ENCODE measurements at regions not wholly inside any gene's neighbourhood (a gene's known extent, or its start where the extent isn't known, plus 50 kb on each side); places are given as distances from the start of the nearest gene placed in this dataset.

- no peak overlapping the region for H3K4me3 ChIP-seq (ENCODE audit: low read depth in 1 of 2, low read length in 2 of 2)
- H3K9me3 ChIP-seq (ENCODE audit: control insufficient read depth in 1 of 2, low read length in 2 of 2): no peaks in the 10 kb centered on the region
- H3K36me3 ChIP-seq (ENCODE audit: control insufficient read depth in 1 of 2, insufficient read depth in 2 of 2, low read length in 2 of 2): no peaks in the 10 kb centered on the region
- no peak overlapping the region for H3K27ac ChIP-seq (ENCODE audit: low read length)
- no peaks in the 10 kb centered on the region for H3K27me3 ChIP-seq (ENCODE audit: low read depth, low read length)
- no peaks in the 10 kb centered on the region for H3K4me1 ChIP-seq (ENCODE audit: control insufficient read depth in 1 of 2, insufficient read depth in 2 of 2, low read length in 2 of 2)
Measured at GRCh38 chr10:56880606-56881005, 519.5 kb upstream of the ZWINT start.

DNA sequence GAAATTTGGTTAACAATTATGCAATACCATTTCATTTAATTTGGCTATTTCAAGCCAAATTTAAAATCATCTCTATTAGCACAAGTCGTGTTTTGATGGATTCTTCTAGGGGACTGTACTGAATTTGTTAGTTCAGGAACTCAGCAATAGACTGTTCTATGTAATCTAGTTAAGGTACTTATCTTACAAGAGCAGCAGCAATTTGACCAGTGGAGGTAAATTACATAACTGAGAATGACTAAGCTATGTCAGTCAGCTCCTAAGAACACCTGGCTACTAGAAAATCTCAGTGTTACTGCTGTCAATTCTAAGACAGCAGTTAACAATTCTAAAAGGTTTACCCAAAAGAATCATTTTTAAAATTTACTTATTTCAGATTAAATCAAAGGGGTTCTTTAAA lies 513.9 kb upstream of the ZWINT start:
- Histone ChIP-seq H3K4me1 (ENCODE audit: control insufficient read depth in 1 of 2, insufficient read depth in 2 of 2, low read length in 2 of 2) (no peaks in the 10 kb centered on the region), H3K27ac (ENCODE audit: low read length) (no peak overlapping the region), H3K27me3 (ENCODE audit: low read depth, low read length) (no peaks in the 10 kb centered on the region), H3K36me3 (ENCODE audit: control insufficient read depth in 1 of 2, insufficient read depth in 2 of 2, low read length in 2 of 2) (no peaks in the 10 kb centered on the region), H3K9me3 (ENCODE audit: control insufficient read depth in 1 of 2, low read length in 2 of 2) (no peaks in the 10 kb centered on the region), H3K4me3 (ENCODE audit: low read depth in 1 of 2, low read length in 2 of 2) (no peak overlapping the region)

- Histone ChIP-seq H3K36me3 (ENCODE audit: control insufficient read depth in 1 of 2, insufficient read depth in 2 of 2, low read length in 2 of 2) (no peaks in the 10 kb centered on the region), H3K4me3 (ENCODE audit: low read depth in 1 of 2, low read length in 2 of 2) (no peak overlapping the region), H3K4me1 (ENCODE audit: control insufficient read depth in 1 of 2, insufficient read depth in 2 of 2, low read length in 2 of 2) (no peaks in the 10 kb centered on the region), H3K9me3 (ENCODE audit: control insufficient read depth in 1 of 2, low read length in 2 of 2) (no peaks in the 10 kb centered on the region), H3K27ac (ENCODE audit: low read length) (no peak overlapping the region), H3K27me3 (ENCODE audit: low read depth, low read length) (no peaks in the 10 kb centered on the region)
Measured at GRCh38 chr10:56871160-56871668, 510.2 kb upstream of the ZWINT start.

DNA sequence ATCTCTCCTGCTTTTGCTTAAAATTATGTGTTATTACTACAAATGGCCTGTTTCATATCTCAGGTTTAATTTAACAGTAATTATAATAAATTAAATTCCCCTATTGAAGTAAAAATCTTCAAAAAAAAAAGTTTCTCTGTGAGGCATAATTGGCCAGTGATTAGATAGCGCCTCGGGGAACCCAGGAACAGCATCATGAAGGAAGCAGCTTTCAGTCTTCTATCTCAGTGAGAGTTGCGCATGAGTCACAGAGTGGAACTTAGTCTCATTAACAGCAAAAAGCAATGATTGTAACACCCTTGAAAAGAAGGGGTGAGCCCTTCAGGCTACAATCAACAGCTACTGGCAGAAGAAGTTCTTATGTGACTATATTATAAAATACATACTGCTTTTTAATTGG lies 506.2 kb upstream of the ZWINT start:
- Histone ChIP-seq H3K27ac (ENCODE audit: low read length) (no peak overlapping the region), H3K4me3 (ENCODE audit: low read depth in 1 of 2, low read length in 2 of 2) (no peak overlapping the region), H3K27me3 (ENCODE audit: low read depth, low read length) (no peaks in the 10 kb centered on the region), H3K4me1 (ENCODE audit: control insufficient read depth in 1 of 2, insufficient read depth in 2 of 2, low read length in 2 of 2) (no peaks in the 10 kb centered on the region), H3K9me3 (ENCODE audit: control insufficient read depth in 1 of 2, low read length in 2 of 2) (no peaks in the 10 kb centered on the region), H3K36me3 (ENCODE audit: control insufficient read depth in 1 of 2, insufficient read depth in 2 of 2, low read length in 2 of 2) (no peaks in the 10 kb centered on the region)

DNA sequence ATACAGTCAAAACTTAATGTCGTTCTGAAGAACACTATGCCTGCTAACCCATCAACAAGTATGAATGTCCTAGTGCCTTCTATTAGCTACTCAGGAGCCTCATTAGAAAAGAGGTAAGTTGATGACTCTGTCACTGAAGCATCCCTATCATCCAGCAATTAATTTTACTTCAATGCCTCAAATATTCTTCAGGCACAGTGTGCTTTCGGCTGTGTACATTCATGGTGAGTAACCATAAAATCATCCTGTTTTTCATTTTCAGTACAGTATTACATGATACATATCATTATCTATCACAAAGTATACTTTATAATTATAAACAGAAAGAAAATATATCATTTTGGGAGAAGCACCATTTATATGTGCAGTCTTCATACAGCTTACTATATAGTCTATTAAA lies 495.5 kb upstream of the ZWINT start:
- no peak overlapping the region for H3K27ac ChIP-seq (ENCODE audit: low read length)
- no peaks in the 10 kb centered on the region for H3K4me1 ChIP-seq (ENCODE audit: control insufficient read depth in 1 of 2, insufficient read depth in 2 of 2, low read length in 2 of 2)
- no peak overlapping the region for H3K4me3 ChIP-seq (ENCODE audit: low read depth in 1 of 2, low read length in 2 of 2)
- H3K9me3 ChIP-seq (ENCODE audit: control insufficient read depth in 1 of 2, low read length in 2 of 2): no peaks in the 10 kb centered on the region
- H3K27me3 ChIP-seq (ENCODE audit: low read depth, low read length): no peaks in the 10 kb centered on the region
- no peaks in the 10 kb centered on the region for H3K36me3 ChIP-seq (ENCODE audit: control insufficient read depth in 1 of 2, insufficient read depth in 2 of 2, low read length in 2 of 2)

GRCh38 chr10:56844978-56845529 lies 484.0 kb upstream of the ZWINT start:
- Histone ChIP-seq H3K9me3 (ENCODE audit: control insufficient read depth in 1 of 2, low read length in 2 of 2) (no peaks in the 10 kb centered on the region), H3K4me3 (ENCODE audit: low read depth in 1 of 2, low read length in 2 of 2) (no peak overlapping the region), H3K27me3 (ENCODE audit: low read depth, low read length) (no peaks in the 10 kb centered on the region), H3K36me3 (ENCODE audit: control insufficient read depth in 1 of 2, insufficient read depth in 2 of 2, low read length in 2 of 2) (no peaks in the 10 kb centered on the region), H3K4me1 (ENCODE audit: control insufficient read depth in 1 of 2, insufficient read depth in 2 of 2, low read length in 2 of 2) (no peaks in the 10 kb centered on the region), H3K27ac (ENCODE audit: low read length) (no peak overlapping the region)

DNA sequence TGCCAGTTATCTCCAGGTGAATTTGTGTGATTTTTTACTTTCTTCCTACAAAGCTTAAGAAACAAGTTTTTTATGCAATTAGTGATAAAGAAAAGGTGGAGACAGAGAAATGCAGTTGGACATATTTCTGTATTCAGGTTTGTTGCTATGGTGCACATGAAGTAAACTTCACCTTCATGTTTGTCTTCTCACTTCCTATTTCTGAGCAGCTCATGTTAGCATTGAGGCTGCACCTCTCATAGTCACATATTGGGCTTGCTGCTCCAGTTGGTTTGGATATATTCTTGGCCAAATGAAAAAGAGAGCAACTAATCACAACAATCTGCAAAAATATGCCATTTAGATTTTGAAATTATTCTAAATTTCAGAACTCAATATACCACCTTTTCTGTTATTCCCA lies 475.6 kb upstream of the ZWINT start:
- Histone ChIP-seq H3K9me3 (ENCODE audit: control insufficient read depth in 1 of 2, low read length in 2 of 2) (no peaks in the 10 kb centered on the region), H3K27ac (ENCODE audit: low read length) (no peak overlapping the region), H3K27me3 (ENCODE audit: low read depth, low read length) (no peaks in the 10 kb centered on the region), H3K4me1 (ENCODE audit: control insufficient read depth in 1 of 2, insufficient read depth in 2 of 2, low read length in 2 of 2) (no peaks in the 10 kb centered on the region), H3K36me3 (ENCODE audit: control insufficient read depth in 1 of 2, insufficient read depth in 2 of 2, low read length in 2 of 2) (no peaks in the 10 kb centered on the region), H3K4me3 (ENCODE audit: low read depth in 1 of 2, low read length in 2 of 2) (no peak overlapping the region)

- Histone ChIP-seq H3K9me3 (ENCODE audit: control insufficient read depth in 1 of 2, low read length in 2 of 2) (peaks cover 0 to 4% of the 10 kb centered on the region in 2 donors), H3K4me3 (ENCODE audit: low read depth in 1 of 2, low read length in 2 of 2) (no peak overlapping the region), H3K27me3 (ENCODE audit: low read depth, low read length) (no peaks in the 10 kb centered on the region), H3K27ac (ENCODE audit: low read length) (no peak overlapping the region), H3K4me1 (ENCODE audit: control insufficient read depth in 1 of 2, insufficient read depth in 2 of 2, low read length in 2 of 2) (no peaks in the 10 kb centered on the region), H3K36me3 (ENCODE audit: control insufficient read depth in 1 of 2, insufficient read depth in 2 of 2, low read length in 2 of 2) (no peaks in the 10 kb centered on the region)
Measured at GRCh38 chr10:56831681-56832080, 470.6 kb upstream of the ZWINT start.

DNA sequence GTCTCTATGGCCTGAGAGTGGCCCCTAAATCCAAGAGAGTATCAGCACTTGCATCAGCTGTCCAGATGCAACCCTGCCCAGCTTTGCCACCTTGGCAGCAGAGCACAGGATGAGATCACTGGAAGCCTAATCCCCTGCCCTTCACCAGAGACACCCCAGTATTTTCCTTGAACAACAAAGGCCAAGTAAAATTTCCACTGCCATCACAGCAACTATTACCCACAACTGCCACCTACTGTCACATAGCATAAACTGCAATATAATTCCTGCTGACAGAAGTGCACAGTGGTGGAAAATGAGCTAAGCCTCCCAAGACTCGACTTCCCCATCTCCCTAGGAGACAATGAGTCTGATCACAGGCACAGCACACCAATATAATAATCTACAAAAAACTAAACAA lies 462.8 kb upstream of the ZWINT start:
- H3K9me3 ChIP-seq (ENCODE audit: control insufficient read depth in 1 of 2, low read length in 2 of 2): peaks cover 0 to 19% of the 10 kb centered on the region in 2 donors
- H3K4me1 ChIP-seq (ENCODE audit: control insufficient read depth in 1 of 2, insufficient read depth in 2 of 2, low read length in 2 of 2): no peaks in the 10 kb centered on the region
- H3K27me3 ChIP-seq (ENCODE audit: low read depth, low read length): no peaks in the 10 kb centered on the region
- H3K36me3 ChIP-seq (ENCODE audit: control insufficient read depth in 1 of 2, insufficient read depth in 2 of 2, low read length in 2 of 2): no peaks in the 10 kb centered on the region
- H3K4me3 ChIP-seq (ENCODE audit: low read depth in 1 of 2, low read length in 2 of 2): no peak overlapping the region
- no peak overlapping the region for H3K27ac ChIP-seq (ENCODE audit: low read length)

- Histone ChIP-seq H3K36me3 (ENCODE audit: control insufficient read depth in 1 of 2, insufficient read depth in 2 of 2, low read length in 2 of 2) (no peaks in the 10 kb centered on the region), H3K27me3 (ENCODE audit: low read depth, low read length) (no peaks in the 10 kb centered on the region), H3K4me3 (ENCODE audit: low read depth in 1 of 2, low read length in 2 of 2) (no peak overlapping the region), H3K9me3 (ENCODE audit: control insufficient read depth in 1 of 2, low read length in 2 of 2) (no peaks in the 10 kb centered on the region), H3K27ac (ENCODE audit: low read length) (no peak overlapping the region), H3K4me1 (ENCODE audit: control insufficient read depth in 1 of 2, insufficient read depth in 2 of 2, low read length in 2 of 2) (no peaks in the 10 kb centered on the region)
Measured at GRCh38 chr10:56805022-56805421, 444.0 kb upstream of the ZWINT start.

GRCh38 chr10:56785292-56785691 lies 424.2 kb upstream of the ZWINT start:
- no peaks in the 10 kb centered on the region for H3K36me3 ChIP-seq (ENCODE audit: control insufficient read depth in 1 of 2, insufficient read depth in 2 of 2, low read length in 2 of 2)
- H3K9me3 ChIP-seq (ENCODE audit: control insufficient read depth in 1 of 2, low read length in 2 of 2): no peaks in the 10 kb centered on the region
- H3K27ac ChIP-seq (ENCODE audit: low read length): no peak overlapping the region
- no peaks in the 10 kb centered on the region for H3K27me3 ChIP-seq (ENCODE audit: low read depth, low read length)
- no peaks in the 10 kb centered on the region for H3K4me1 ChIP-seq (ENCODE audit: control insufficient read depth in 1 of 2, insufficient read depth in 2 of 2, low read length in 2 of 2)
- no peak overlapping the region for H3K4me3 ChIP-seq (ENCODE audit: low read depth in 1 of 2, low read length in 2 of 2)

DNA sequence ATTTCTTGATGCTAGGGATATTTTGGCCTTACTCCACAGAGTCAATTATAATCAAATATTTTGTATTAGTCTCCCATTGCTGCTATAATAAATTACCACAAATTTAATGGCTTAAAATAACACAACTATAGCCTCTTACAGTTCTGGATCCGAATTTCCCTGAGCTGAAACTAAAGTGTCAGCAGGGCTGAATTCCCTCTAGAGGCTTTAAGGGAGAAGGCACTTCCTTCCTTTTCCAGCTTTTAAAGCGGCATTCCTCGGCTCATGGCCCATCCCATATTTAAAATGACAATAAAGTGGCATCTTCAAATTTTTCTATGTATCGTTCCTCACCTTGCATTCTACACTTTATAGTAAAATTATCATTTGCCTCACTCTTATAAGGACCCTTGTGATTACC lies 421.4 kb upstream of the ZWINT start:
- Histone ChIP-seq H3K4me1 (ENCODE audit: control insufficient read depth in 1 of 2, insufficient read depth in 2 of 2, low read length in 2 of 2) (no peaks in the 10 kb centered on the region), H3K9me3 (ENCODE audit: control insufficient read depth in 1 of 2, low read length in 2 of 2) (no peaks in the 10 kb centered on the region), H3K4me3 (ENCODE audit: low read depth in 1 of 2, low read length in 2 of 2) (no peak overlapping the region), H3K27me3 (ENCODE audit: low read depth, low read length) (no peaks in the 10 kb centered on the region), H3K27ac (ENCODE audit: low read length) (no peak overlapping the region), H3K36me3 (ENCODE audit: control insufficient read depth in 1 of 2, insufficient read depth in 2 of 2, low read length in 2 of 2) (no peaks in the 10 kb centered on the region)
